ENCODE measurements at regions not wholly inside any gene's neighbourhood (a gene's known extent, or its start where the extent isn't known, plus 50 kb on each side); places are given as distances from the start of the nearest gene placed in this dataset.
"Not testable (repeated sequence)": the region's sequence is repeated elsewhere in the genome, so short reads cannot be mapped to it uniquely, and the experiment has no call there.

- not testable (repeated sequence) for H3K27me3 ChIP-seq (ENCODE audit: control insufficient read depth in 1 of 2, insufficient read depth in 2 of 2, low read length in 2 of 2); H3K27ac ChIP-seq (ENCODE audit: low read depth, low read length); H3K36me3 ChIP-seq (ENCODE audit: control insufficient read depth in 1 of 2, insufficient read depth in 2 of 2, low read length in 2 of 2); H3K4me1 ChIP-seq (ENCODE audit: control insufficient read depth in 1 of 2, insufficient read depth in 2 of 2, low read length in 2 of 2); H3K9me3 ChIP-seq (ENCODE audit: control insufficient read depth in 1 of 2, low read length in 2 of 2); H3K4me3 ChIP-seq (ENCODE audit: low read depth in 1 of 2, low read length in 2 of 2); H3K9ac ChIP-seq (ENCODE audit: low read depth in 1 of 2, low read length in 2 of 2)
Measured at GRCh38 chr1:144026022-144026421, 54.2 kb upstream of the FAM72C start.

- not testable (repeated sequence) for H3K4me3 ChIP-seq (ENCODE audit: low read depth in 1 of 2, low read length in 2 of 2); H3K27me3 ChIP-seq (ENCODE audit: control insufficient read depth in 1 of 2, insufficient read depth in 2 of 2, low read length in 2 of 2); H3K36me3 ChIP-seq (ENCODE audit: control insufficient read depth in 1 of 2, insufficient read depth in 2 of 2, low read length in 2 of 2); H3K27ac ChIP-seq (ENCODE audit: low read depth, low read length); H3K4me1 ChIP-seq (ENCODE audit: control insufficient read depth in 1 of 2, insufficient read depth in 2 of 2, low read length in 2 of 2); H3K9ac ChIP-seq (ENCODE audit: low read depth in 1 of 2, low read length in 2 of 2); H3K9me3 ChIP-seq (ENCODE audit: control insufficient read depth in 1 of 2, low read length in 2 of 2)
Measured at GRCh38 chr1:144021690-144022384, 50.1 kb upstream of the FAM72C start.
